ENCODE measurements at regions not wholly inside any gene's neighbourhood (a gene's known extent, or its start where the extent isn't known, plus 50 kb on each side); places are given as distances from the start of the nearest gene placed in this dataset.
"Not testable (repeated sequence)": the region's sequence is repeated elsewhere in the genome, so short reads cannot be mapped to it uniquely, and the experiment has no call there.

- no peak overlapping the region for H3K4me3 ChIP-seq (ENCODE audit: insufficient read depth, low read length)
- no peak overlapping the region for H2AFZ ChIP-seq (ENCODE audit: low read length)
- H3K4me2 ChIP-seq (ENCODE audit: insufficient read depth, low read length): no peak overlapping the region
- TF ChIP-seq, protein P1, sequence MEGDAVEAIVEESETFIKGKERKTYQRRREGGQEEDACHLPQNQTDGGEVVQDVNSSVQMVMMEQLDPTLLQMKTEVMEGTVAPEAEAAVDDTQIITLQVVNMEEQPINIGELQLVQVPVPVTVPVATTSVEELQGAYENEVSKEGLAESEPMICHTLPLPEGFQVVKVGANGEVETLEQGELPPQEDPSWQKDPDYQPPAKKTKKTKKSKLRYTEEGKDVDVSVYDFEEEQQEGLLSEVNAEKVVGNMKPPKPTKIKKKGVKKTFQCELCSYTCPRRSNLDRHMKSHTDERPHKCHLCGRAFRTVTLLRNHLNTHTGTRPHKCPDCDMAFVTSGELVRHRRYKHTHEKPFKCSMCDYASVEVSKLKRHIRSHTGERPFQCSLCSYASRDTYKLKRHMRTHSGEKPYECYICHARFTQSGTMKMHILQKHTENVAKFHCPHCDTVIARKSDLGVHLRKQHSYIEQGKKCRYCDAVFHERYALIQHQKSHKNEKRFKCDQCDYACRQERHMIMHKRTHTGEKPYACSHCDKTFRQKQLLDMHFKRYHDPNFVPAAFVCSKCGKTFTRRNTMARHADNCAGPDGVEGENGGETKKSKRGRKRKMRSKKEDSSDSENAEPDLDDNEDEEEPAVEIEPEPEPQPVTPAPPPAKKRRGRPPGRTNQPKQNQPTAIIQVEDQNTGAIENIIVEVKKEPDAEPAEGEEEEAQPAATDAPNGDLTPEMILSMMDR (IDR thresholded peaks at IDR 0.05; ENCODE audit: extremely low read depth, low read depth, low read length): no peak
- no peaks in the 10 kb centered on the region for H3K27me3 ChIP-seq (ENCODE audit: insufficient read depth, low read length)
- no peaks in the 10 kb centered on the region for H3K4me1 ChIP-seq (ENCODE audit: insufficient read depth, low read length)
- H3K36me3 ChIP-seq (ENCODE audit: insufficient read depth, low read length): no peaks in the 10 kb centered on the region
- DNase-seq (ENCODE audit: insufficient read length, low spot score, missing footprints): no peak
- no peaks in the 10 kb centered on the region for H4K20me1 ChIP-seq (ENCODE audit: insufficient read depth, low read length)
- no peaks in the 10 kb centered on the region for H3K79me2 ChIP-seq (ENCODE audit: insufficient read depth, low read length)
- H3K9me3 ChIP-seq (ENCODE audit: low read depth, low read length): no peaks in the 10 kb centered on the region
- no peak overlapping the region for H3K27ac ChIP-seq (ENCODE audit: low read depth, low read length)
Observed at GRCh38 chr4:162972661-162973330, 193.9 kb downstream of the NAF1 start.

- H3K27ac ChIP-seq (ENCODE audit: low read depth, low read length): no peak overlapping the region
- H3K4me1 ChIP-seq (ENCODE audit: insufficient read depth, low read length): no peaks in the 10 kb centered on the region
- H4K20me1 ChIP-seq (ENCODE audit: insufficient read depth, low read length): no peaks in the 10 kb centered on the region
- no peak overlapping the region for H2AFZ ChIP-seq (ENCODE audit: low read length)
- H3K79me2 ChIP-seq (ENCODE audit: insufficient read depth, low read length): no peaks in the 10 kb centered on the region
- no peaks in the 10 kb centered on the region for H3K9me3 ChIP-seq (ENCODE audit: low read depth, low read length)
- no peak overlapping the region for H3K4me3 ChIP-seq (ENCODE audit: insufficient read depth, low read length)
- no peaks in the 10 kb centered on the region for H3K27me3 ChIP-seq (ENCODE audit: insufficient read depth, low read length)
- no peak overlapping the region for H3K4me2 ChIP-seq (ENCODE audit: insufficient read depth, low read length)
- no peak for DNase-seq (ENCODE audit: insufficient read length, low spot score, missing footprints)
- TF ChIP-seq, protein P1 (IDR thresholded peaks at IDR 0.05; ENCODE audit: extremely low read depth, low read depth, low read length): no peak
- H3K36me3 ChIP-seq (ENCODE audit: insufficient read depth, low read length): no peaks in the 10 kb centered on the region
Observed at GRCh38 chr4:162969194-162969593, 197.5 kb downstream of the NAF1 start.

GRCh38 chr4:162965978-162966377, 200.7 kb downstream of the NAF1 start:
- not testable (repeated sequence) for H4K20me1 ChIP-seq (ENCODE audit: insufficient read depth, low read length); H3K4me1 ChIP-seq (ENCODE audit: insufficient read depth, low read length); H3K27ac ChIP-seq (ENCODE audit: low read depth, low read length); H3K4me3 ChIP-seq (ENCODE audit: insufficient read depth, low read length); H3K36me3 ChIP-seq (ENCODE audit: insufficient read depth, low read length); H3K79me2 ChIP-seq (ENCODE audit: insufficient read depth, low read length); H3K9me3 ChIP-seq (ENCODE audit: low read depth, low read length); DNase-seq (ENCODE audit: insufficient read length, low spot score, missing footprints); H2AFZ ChIP-seq (ENCODE audit: low read length); H3K27me3 ChIP-seq (ENCODE audit: insufficient read depth, low read length); H3K4me2 ChIP-seq (ENCODE audit: insufficient read depth, low read length)

DNA sequence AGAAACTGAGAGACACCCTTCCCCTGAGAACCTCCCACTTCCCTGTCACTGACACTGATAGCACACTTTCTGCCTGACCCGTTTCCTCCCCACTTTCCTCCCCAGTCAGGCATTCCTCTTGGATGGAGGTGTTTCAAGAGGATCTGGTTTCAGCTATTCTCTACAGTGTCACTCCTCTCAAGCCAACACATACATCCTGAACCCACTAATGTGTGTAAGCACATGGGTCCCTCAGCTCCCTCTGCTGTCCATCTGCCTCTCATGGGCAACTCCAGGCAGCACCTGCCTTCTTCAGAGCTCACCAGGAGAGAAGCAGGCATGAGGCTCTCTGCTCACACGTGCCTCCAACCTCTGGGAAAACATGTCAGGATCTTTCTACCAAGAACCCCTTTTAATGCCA, 207.6 kb downstream of the NAF1 start:
- Histone ChIP-seq H3K36me3 (ENCODE audit: insufficient read depth, low read length) (no peaks in the 10 kb centered on the region), H3K4me2 (ENCODE audit: insufficient read depth, low read length) (no peak overlapping the region), H2AFZ (ENCODE audit: low read length) (no peak overlapping the region), H3K4me3 (ENCODE audit: insufficient read depth, low read length) (no peak overlapping the region), H3K79me2 (ENCODE audit: insufficient read depth, low read length) (no peaks in the 10 kb centered on the region), H3K9me3 (ENCODE audit: low read depth, low read length) (no peaks in the 10 kb centered on the region), H3K27me3 (ENCODE audit: insufficient read depth, low read length) (no peaks in the 10 kb centered on the region), H3K27ac (ENCODE audit: low read depth, low read length) (no peak overlapping the region), H4K20me1 (ENCODE audit: insufficient read depth, low read length) (no peaks in the 10 kb centered on the region), H3K4me1 (ENCODE audit: insufficient read depth, low read length) (no peaks in the 10 kb centered on the region)
- DNase-seq (ENCODE audit: insufficient read length, low spot score, missing footprints): no peak
- TF ChIP-seq, protein P1 (IDR thresholded peaks at IDR 0.05; ENCODE audit: extremely low read depth, low read depth, low read length): no peak
